Fibroblast of lung (primary cell): ENCODE measurements at regions not wholly inside any gene's neighbourhood (a gene's known extent, or its start where the extent isn't known, plus 50 kb on each side); places are given as distances from the start of the nearest gene placed in this dataset.

ENCODE experiments used
- EZH2 ChIP-seq: IDR thresholded peaks from 2 replicates; pipeline ENCODE4 v1.5.1; 2012; ENCODE audit warnings: low read length, control low read depth, mild to moderate bottlenecking; ENCODE audit errors: missing control alignments
- TF ChIP-seq, protein P1 (sequence below), 2 donors: IDR thresholded peaks in 1 of 2; conservative IDR thresholded peaks in 1 of 2; 1 replicate in 1 of 2; 2 replicates in 1 of 2; pipeline ENCODE4 v1.5.1; 2011 to 2012; ENCODE audit warnings: low read length in 2 of 2, control low read depth in 1 of 2, inconsistent platforms in 1 of 2, low read depth in 1 of 2, mild to moderate bottlenecking in 1 of 2

DNA sequence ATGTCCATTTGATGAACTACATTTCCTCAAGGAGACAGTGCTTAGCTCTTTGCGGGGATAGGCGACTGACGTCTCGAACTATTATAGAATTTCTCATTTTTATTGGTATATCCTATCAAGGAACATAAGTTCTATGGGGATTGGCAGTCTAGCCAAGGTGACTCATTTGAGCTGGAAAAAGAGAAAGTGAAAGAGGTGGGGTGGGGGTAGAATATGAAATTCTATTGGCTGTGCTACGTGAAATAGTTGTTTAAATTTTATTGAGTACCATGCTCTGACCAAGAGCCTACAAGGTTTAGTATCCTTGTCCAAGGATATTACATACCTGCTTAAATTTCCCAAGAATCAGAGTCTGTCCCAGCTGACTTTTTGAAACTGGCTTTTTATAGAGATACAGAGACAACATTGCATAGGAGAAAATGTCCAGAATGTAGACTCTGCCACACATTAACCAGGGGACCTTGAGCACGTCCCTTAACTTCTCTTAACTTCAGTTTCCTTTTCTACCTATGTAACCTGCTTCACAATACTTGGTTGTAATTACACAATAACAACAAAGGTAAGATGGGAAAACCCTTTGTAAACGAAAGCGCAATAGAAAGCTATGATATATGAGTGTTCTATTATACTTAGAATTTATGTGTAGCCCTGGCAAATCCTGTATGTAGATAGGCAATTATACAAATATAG is 226.4 kb upstream of the WWC1 start:
- TF ChIP-seq, protein P1, sequence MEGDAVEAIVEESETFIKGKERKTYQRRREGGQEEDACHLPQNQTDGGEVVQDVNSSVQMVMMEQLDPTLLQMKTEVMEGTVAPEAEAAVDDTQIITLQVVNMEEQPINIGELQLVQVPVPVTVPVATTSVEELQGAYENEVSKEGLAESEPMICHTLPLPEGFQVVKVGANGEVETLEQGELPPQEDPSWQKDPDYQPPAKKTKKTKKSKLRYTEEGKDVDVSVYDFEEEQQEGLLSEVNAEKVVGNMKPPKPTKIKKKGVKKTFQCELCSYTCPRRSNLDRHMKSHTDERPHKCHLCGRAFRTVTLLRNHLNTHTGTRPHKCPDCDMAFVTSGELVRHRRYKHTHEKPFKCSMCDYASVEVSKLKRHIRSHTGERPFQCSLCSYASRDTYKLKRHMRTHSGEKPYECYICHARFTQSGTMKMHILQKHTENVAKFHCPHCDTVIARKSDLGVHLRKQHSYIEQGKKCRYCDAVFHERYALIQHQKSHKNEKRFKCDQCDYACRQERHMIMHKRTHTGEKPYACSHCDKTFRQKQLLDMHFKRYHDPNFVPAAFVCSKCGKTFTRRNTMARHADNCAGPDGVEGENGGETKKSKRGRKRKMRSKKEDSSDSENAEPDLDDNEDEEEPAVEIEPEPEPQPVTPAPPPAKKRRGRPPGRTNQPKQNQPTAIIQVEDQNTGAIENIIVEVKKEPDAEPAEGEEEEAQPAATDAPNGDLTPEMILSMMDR (conservative IDR thresholded peaks at IDR 0.05 in 1 of 2, IDR thresholded peaks at IDR 0.05 in 1 of 2; ENCODE audit: low read depth in 1 of 2, low read length in 2 of 2): no peak
- no peak for TF ChIP-seq EZH2
